B cell (primary cell): ENCODE measurements at regions not wholly inside any gene's neighbourhood (a gene's known extent, or its start where the extent isn't known, plus 50 kb on each side); places are given as distances from the start of the nearest gene placed in this dataset.

Source experiments
- ATAC-seq: fragments of 200-7000 bp; cut with Tn5 transposase; one replicate; pipeline ENCODE4 v1.10.0; 2021; ENCODE audit warnings: low read depth, mild to moderate bottlenecking, moderate number of reproducible peaks, moderate library complexity
- CTCF ChIA-PET: fragments of 350-600 bp; sonication (Branson Sonifier 250); formaldehyde crosslinking; loops from one replicate; lab custom pipeline; 2021; ENCODE audit warnings: antibody characterized with exemption, inconsistent platforms; lab: Charles Lee
- POLR2A ChIA-PET: fragments of 350-600 bp; sonication (Branson Sonifier 250); formaldehyde crosslinking; loops from one replicate; lab custom pipeline; 2021; ENCODE audit warnings: antibody characterized with exemption; lab: Charles Lee
- DNase-seq: peaks from one replicate; pipeline ENCODE4 v3.0.0; 2013
- H2AFZ ChIP-seq: 2 replicates; pipeline ENCODE4 v1.6.1; 2012; ENCODE audit warnings: mild to moderate bottlenecking, low read depth, low read length; ENCODE audit not compliant: insufficient read depth, poor library complexity, severe bottlenecking
- H3K27ac ChIP-seq, 2 donors: 1 replicate in 1 of 2; 2 replicates in 1 of 2; pipeline ENCODE4 v1.5.1; 2012 to 2013; ENCODE audit warnings: low read length in 2 of 2, mild to moderate bottlenecking in 2 of 2, moderate library complexity in 1 of 2
- H3K27me3 ChIP-seq, 4 experiments: fragments of 200-600 bp in 1 of 4; sonication (generic) in 1 of 4; replicated peaks in 1 of 4; 1 replicate in 2 of 4; 2 replicates in 2 of 4; pipeline versions ENCODE4 v1.6.1 to v1.7.0; 2013 to 2016; ENCODE audit warnings: low read length in 3 of 4, mild to moderate bottlenecking in 2 of 4, mixed read lengths in 1 of 4, moderate library complexity in 1 of 4; ENCODE audit not compliant: insufficient read depth in 4 of 4, control insufficient read depth in 3 of 4; ENCODE audit errors: control extremely low read depth in 1 of 4
- H3K36me3 ChIP-seq, 2 experiments: replicated peaks in 1 of 2; 1 replicate in 1 of 2; 2 replicates in 1 of 2; pipeline versions ENCODE4 v1.6.1 to v1.7.1; 2013; ENCODE audit warnings: low read length in 1 of 2; ENCODE audit not compliant: insufficient read depth in 2 of 2, control insufficient read depth in 1 of 2; ENCODE audit errors: control extremely low read depth in 1 of 2, extremely low read depth in 1 of 2
- H3K4me1 ChIP-seq, 2 donors: fragments of 200-600 bp in 1 of 2; sonication (generic) in 1 of 2; 1 replicate in 1 of 2; 2 replicates in 1 of 2; pipeline versions ENCODE4 v1.5.1 to v1.6.1; 2013 to 2017; ENCODE audit warnings: low read length in 2 of 2; ENCODE audit not compliant: control insufficient read depth in 2 of 2, insufficient read depth in 2 of 2
- H3K4me2 ChIP-seq: replicated peaks from 2 replicates; pipeline ENCODE3; 2012; ENCODE audit warnings: mild to moderate bottlenecking, low read depth, low read length; ENCODE audit not compliant: poor library complexity, severe bottlenecking
- H3K4me3 ChIP-seq, 5 experiments: fragments of 200-600 bp in 1 of 5; sonication (generic) in 1 of 5; 1 replicate in 3 of 5; 2 replicates in 2 of 5; pipeline versions ENCODE4 v1.5.1 to v1.7.0; 2011 to 2016; ENCODE audit warnings: low read length in 4 of 5, mild to moderate bottlenecking in 4 of 5, low read depth in 2 of 5, control low read depth in 1 of 5, moderate library complexity in 1 of 5; ENCODE audit not compliant: insufficient read depth in 1 of 5; ENCODE audit errors: control extremely low read depth in 1 of 5, extremely low read depth in 1 of 5
- H3K79me2 ChIP-seq: fragments of 200-600 bp; sonication (generic); one replicate; pipeline ENCODE4 v1.6.0; 2016; ENCODE audit warnings: low read length; ENCODE audit not compliant: control insufficient read depth, insufficient read depth
- H3K9ac ChIP-seq: fragments of 200-600 bp; sonication (generic); 2 replicates; pipeline ENCODE4 v1.6.1; 2017; ENCODE audit warnings: mild to moderate bottlenecking, low read length, moderate library complexity
- H3K9me3 ChIP-seq, 3 donors: one replicate each; pipeline versions ENCODE4 v1.6.1 to v1.7.1; 2013; ENCODE audit warnings: low read length in 2 of 3; ENCODE audit not compliant: control insufficient read depth in 2 of 3, insufficient read depth in 1 of 3; ENCODE audit errors: control extremely low read depth in 1 of 3
- H4K20me1 ChIP-seq: 2 replicates; pipeline ENCODE4 v1.6.0; 2012; ENCODE audit warnings: mild to moderate bottlenecking, low read length; ENCODE audit not compliant: insufficient read depth, control insufficient read depth, poor library complexity, severe bottlenecking
- H3K27ac Mint-ChIP-seq: one replicate; pipeline ENCODE4 v1.8.0; 2021; ENCODE audit warnings: mixed read lengths
- H3K27me3 Mint-ChIP-seq: one replicate; pipeline ENCODE4 v1.8.0; 2021; ENCODE audit warnings: mixed read lengths
- H3K4me1 Mint-ChIP-seq: one replicate; pipeline ENCODE4 v1.8.0; 2021; ENCODE audit warnings: mixed read lengths
- H3K4me3 Mint-ChIP-seq: one replicate; pipeline ENCODE4 v1.8.0; 2021; ENCODE audit warnings: mixed read lengths
- H3K9me3 Mint-ChIP-seq: one replicate; pipeline ENCODE4 v1.8.0; 2022; ENCODE audit warnings: mixed read lengths; ENCODE audit not compliant: insufficient read depth
- EZH2 ChIP-seq: IDR thresholded peaks from 2 replicates; pipeline ENCODE4 v1.6.1; 2012; ENCODE audit warnings: borderline replicate concordance, low read depth, mild to moderate bottlenecking, moderate library complexity, low read length; ENCODE audit not compliant: insufficient read depth, poor library complexity, severe bottlenecking
- WGBS: methylation state at CpG from one replicate; pipeline ENCODE4 v1.1.5; 2013; ENCODE audit warnings: missing lambda C conversion rate; ENCODE audit not compliant: insufficient coverage; 5-methylcytosine and 5-hydroxymethylcytosine counted together
- intact Hi-C: fragments of 100-400 bp; cut with micrococcal nuclease; formaldehyde crosslinking; loops from one replicate; pipeline ENCODE4 v1.10.0; 2022
- TF ChIP-seq, protein P1 (sequence below): fragments of 200-600 bp; IDR thresholded peaks from one replicate; pipeline ENCODE4 v1.8.0; 2022; ENCODE audit warnings: antibody characterized with exemption, mild to moderate bottlenecking

DNA sequence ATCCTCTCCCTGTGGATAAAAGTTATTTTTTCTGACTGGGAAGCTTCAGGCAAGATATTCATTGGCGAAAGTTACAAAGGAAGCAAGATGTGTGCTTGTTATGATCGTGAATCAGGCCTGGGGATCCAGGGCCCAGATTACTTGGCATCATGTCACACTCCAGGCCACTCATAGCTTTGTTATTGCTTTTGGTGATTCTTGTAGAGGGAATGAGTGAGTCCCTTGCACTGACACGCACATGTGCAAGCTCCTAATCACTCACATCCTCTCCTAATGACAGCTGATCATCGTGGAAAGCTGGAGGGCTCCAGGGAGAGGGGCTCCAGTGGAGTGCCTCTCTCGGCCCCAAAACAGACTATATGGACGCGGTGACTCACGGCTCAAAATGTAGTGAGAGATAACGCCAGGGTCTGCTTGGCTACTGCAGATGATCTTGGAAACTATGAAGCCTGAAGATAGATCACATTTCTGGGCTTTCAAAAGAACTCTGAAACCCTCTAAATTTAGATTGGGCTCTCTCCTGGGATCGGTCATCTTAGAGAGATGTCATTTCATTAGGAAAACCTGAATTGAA, 481.1 kb upstream of the USP24 start:
- no peak overlapping the region for H3K4me3 ChIP-seq
- no peaks in the 10 kb centered on the region for H3K4me1 Mint-ChIP-seq
- no peaks in the 10 kb centered on the region for H3K4me1 ChIP-seq
- H3K27me3 ChIP-seq, result peaks cover 0 to 3% (median 0%) of the 10 kb centered on the region in 4 experiments
- no peaks in the 10 kb centered on the region for H3K36me3 ChIP-seq
- H3K9me3 Mint-ChIP-seq, result no peaks in the 10 kb centered on the region
- H3K27ac Mint-ChIP-seq, result no peak overlapping the region
- peaks cover 7% of the 10 kb centered on the region for H3K27me3 Mint-ChIP-seq
- no peak overlapping the region for H3K27ac ChIP-seq
- no peak overlapping the region for H3K9ac ChIP-seq
- ATAC-seq (no peak), DNase-seq (no peak)
- no peak overlapping the region for H3K4me2 ChIP-seq
- WGBS, result 94% methylated on average over 7 of the region's 10 CpGs
- H3K79me2 ChIP-seq, result no peaks in the 10 kb centered on the region
- no peak overlapping the region for H2AFZ ChIP-seq
- no peaks in the 10 kb centered on the region for H4K20me1 ChIP-seq
- no peak overlapping the region for H3K4me3 Mint-ChIP-seq
- no peaks in the 10 kb centered on the region for H3K9me3 ChIP-seq
- ChIA-PET POLR2A (no interaction called here), CTCF (no interaction called here)
- TF ChIP-seq, protein P1, sequence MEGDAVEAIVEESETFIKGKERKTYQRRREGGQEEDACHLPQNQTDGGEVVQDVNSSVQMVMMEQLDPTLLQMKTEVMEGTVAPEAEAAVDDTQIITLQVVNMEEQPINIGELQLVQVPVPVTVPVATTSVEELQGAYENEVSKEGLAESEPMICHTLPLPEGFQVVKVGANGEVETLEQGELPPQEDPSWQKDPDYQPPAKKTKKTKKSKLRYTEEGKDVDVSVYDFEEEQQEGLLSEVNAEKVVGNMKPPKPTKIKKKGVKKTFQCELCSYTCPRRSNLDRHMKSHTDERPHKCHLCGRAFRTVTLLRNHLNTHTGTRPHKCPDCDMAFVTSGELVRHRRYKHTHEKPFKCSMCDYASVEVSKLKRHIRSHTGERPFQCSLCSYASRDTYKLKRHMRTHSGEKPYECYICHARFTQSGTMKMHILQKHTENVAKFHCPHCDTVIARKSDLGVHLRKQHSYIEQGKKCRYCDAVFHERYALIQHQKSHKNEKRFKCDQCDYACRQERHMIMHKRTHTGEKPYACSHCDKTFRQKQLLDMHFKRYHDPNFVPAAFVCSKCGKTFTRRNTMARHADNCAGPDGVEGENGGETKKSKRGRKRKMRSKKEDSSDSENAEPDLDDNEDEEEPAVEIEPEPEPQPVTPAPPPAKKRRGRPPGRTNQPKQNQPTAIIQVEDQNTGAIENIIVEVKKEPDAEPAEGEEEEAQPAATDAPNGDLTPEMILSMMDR, result no peak
- no peak for TF ChIP-seq EZH2
- intact Hi-C loops, result no loop called here

DNA sequence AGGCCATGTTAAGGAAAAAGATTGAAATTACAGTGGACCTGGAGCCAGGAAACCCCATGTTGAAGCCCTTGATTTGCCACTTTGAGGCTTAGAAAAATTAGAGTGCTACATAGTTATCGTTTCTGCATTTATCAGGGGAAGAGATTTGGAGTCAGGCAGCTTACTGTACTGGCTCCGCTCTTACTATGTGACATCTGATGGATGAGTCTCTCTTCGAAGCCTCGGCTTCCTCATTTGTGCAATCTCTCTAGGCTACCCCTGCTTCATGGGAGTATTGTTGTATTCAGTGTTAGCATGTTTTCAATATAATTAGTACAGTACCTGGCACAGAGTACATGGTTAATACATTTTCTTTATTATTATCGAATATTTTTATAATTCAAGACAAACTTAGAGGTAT, 480.4 kb upstream of the USP24 start:
- no peak overlapping the region for H3K4me3 Mint-ChIP-seq
- H3K4me1 Mint-ChIP-seq, result no peaks in the 10 kb centered on the region
- peaks cover 0 to 3% (median 0%) of the 10 kb centered on the region in 4 experiments for H3K27me3 ChIP-seq
- H3K27ac ChIP-seq, result no peak overlapping the region
- no peak overlapping the region for H3K4me2 ChIP-seq
- H3K4me1 ChIP-seq, result no peaks in the 10 kb centered on the region
- no peak overlapping the region for H3K9ac ChIP-seq
- no peak overlapping the region for H3K4me3 ChIP-seq
- H3K79me2 ChIP-seq, result no peaks in the 10 kb centered on the region
- ChIA-PET CTCF (interaction anchor here (0.6 kb wide), 1 partner anchor 903 kb away, joined by 3 read pairs; no protein-coding TSS in a partner anchor), POLR2A (no interaction called here)
- peaks cover 7% of the 10 kb centered on the region for H3K27me3 Mint-ChIP-seq
- WGBS, result 66% methylated on average over 3 of the region's 5 CpGs
- no peaks in the 10 kb centered on the region for H3K36me3 ChIP-seq
- ATAC-seq (no peak), DNase-seq (no peak)
- H2AFZ ChIP-seq, result no peak overlapping the region
- TF ChIP-seq, protein P1, result no peak
- no peak for TF ChIP-seq EZH2
- H4K20me1 ChIP-seq, result no peaks in the 10 kb centered on the region
- no peak overlapping the region for H3K27ac Mint-ChIP-seq
- intact Hi-C loops, result no loop called here
- no peaks in the 10 kb centered on the region for H3K9me3 ChIP-seq
- no peaks in the 10 kb centered on the region for H3K9me3 Mint-ChIP-seq
